ENCODE measurements at regions not wholly inside any gene's neighbourhood (a gene's known extent, or its start where the extent isn't known, plus 50 kb on each side); places are given as distances from the start of the nearest gene placed in this dataset.

GRCh38 chr11:30089921-30090320 lies 73.1 kb upstream of the KCNA4 start:
- TF ChIP-seq, protein P1, sequence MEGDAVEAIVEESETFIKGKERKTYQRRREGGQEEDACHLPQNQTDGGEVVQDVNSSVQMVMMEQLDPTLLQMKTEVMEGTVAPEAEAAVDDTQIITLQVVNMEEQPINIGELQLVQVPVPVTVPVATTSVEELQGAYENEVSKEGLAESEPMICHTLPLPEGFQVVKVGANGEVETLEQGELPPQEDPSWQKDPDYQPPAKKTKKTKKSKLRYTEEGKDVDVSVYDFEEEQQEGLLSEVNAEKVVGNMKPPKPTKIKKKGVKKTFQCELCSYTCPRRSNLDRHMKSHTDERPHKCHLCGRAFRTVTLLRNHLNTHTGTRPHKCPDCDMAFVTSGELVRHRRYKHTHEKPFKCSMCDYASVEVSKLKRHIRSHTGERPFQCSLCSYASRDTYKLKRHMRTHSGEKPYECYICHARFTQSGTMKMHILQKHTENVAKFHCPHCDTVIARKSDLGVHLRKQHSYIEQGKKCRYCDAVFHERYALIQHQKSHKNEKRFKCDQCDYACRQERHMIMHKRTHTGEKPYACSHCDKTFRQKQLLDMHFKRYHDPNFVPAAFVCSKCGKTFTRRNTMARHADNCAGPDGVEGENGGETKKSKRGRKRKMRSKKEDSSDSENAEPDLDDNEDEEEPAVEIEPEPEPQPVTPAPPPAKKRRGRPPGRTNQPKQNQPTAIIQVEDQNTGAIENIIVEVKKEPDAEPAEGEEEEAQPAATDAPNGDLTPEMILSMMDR (IDR thresholded peaks at IDR 0.05; ENCODE audit: borderline replicate concordance, insufficient read depth, low read depth, low read length), result no peak
- no peak overlapping the region for H3K4me3 ChIP-seq (ENCODE audit: low read depth, low read length)

DNA sequence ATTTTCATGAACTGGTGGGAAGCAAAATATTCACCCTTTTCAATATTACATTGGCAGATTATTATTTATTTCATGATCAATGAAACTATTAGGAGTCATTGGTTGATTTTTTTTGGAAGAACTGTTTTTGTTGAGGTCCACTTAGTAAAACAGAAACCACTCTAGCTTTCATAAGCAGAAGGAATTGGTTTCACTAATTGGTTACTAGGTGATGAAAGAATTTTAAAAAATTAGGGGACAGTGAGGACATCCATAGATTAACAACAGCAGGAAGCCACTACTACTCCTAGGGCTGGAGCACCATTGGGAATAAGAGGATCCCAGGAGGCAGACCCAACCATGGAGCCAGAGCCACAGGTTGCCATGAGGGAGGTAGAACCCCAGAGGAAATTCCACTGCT lies 74.4 kb upstream of the KCNA4 start:
- TF ChIP-seq, protein P1 (IDR thresholded peaks at IDR 0.05; ENCODE audit: borderline replicate concordance, insufficient read depth, low read depth, low read length), result no peak
- H3K4me3 ChIP-seq (ENCODE audit: low read depth, low read length), result no peak overlapping the region

DNA sequence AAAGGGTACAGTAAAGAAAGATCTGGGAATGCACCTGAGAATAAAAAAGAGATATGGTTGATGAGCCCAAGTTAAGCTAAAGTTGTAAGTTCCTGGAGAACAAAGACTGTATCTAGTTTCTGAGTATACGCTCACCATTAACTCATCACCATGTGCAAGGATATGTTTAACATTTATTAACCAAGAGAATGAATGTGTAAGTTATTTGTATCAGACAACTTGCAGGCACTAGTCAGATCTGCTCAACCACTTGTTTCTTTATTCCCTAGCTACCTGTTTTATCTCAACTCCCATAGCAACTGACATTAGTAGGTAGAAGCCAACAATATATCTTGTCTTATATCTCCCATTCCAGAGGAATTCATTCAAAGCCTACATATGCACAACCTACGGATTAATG lies 74.9 kb upstream of the KCNA4 start:
- no peak overlapping the region for H3K4me3 ChIP-seq (ENCODE audit: low read depth, low read length)
- TF ChIP-seq, protein P1 (IDR thresholded peaks at IDR 0.05; ENCODE audit: borderline replicate concordance, insufficient read depth, low read depth, low read length), result no peak

DNA sequence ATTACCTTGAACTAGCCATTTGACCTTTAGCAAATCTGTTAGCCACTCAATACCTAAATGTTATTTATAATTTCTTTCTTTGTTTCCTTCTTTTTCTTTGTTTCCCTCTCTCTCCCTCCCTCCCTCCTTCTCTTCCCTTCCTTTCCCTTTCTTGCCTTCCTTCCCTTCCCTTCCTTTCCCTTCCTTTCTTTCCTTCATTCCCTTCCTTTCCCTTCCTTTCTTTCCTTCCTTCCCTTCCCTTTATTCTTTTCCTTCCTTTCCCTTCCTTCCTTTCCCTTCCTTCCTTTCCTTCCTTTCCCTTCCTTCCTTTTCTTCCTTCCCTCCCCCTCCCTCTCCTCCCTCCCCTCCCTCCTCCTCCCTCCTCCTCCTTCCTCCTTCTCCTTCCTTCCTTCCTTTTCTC lies 75.7 kb upstream of the KCNA4 start:
- TF ChIP-seq, protein P1 (IDR thresholded peaks at IDR 0.05; ENCODE audit: borderline replicate concordance, insufficient read depth, low read depth, low read length), result no peak
- H3K4me3 ChIP-seq (ENCODE audit: low read depth, low read length), result no peak overlapping the region

DNA sequence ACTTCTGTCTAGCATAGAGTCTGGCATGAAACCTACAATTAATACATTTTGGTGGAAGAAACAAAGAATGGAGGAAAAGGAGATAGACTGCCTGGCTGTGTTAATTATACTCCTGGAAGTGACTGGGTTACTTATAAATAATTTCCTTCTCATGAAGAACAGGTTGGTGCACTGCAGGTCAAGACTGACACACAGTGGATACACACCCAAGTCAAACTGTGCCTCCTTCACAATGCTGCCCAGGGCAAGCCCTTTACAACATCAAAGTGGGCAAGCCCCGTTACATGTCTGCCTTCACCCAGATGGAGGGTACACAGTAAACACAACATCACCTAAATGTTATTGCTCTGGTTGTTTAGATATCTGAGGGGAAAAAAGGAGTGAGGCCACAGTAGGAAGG lies 83.7 kb upstream of the KCNA4 start:
- TF ChIP-seq, protein P1 (IDR thresholded peaks at IDR 0.05; ENCODE audit: borderline replicate concordance, insufficient read depth, low read depth, low read length), result no peak
- no peak overlapping the region for H3K4me3 ChIP-seq (ENCODE audit: low read depth, low read length)

DNA sequence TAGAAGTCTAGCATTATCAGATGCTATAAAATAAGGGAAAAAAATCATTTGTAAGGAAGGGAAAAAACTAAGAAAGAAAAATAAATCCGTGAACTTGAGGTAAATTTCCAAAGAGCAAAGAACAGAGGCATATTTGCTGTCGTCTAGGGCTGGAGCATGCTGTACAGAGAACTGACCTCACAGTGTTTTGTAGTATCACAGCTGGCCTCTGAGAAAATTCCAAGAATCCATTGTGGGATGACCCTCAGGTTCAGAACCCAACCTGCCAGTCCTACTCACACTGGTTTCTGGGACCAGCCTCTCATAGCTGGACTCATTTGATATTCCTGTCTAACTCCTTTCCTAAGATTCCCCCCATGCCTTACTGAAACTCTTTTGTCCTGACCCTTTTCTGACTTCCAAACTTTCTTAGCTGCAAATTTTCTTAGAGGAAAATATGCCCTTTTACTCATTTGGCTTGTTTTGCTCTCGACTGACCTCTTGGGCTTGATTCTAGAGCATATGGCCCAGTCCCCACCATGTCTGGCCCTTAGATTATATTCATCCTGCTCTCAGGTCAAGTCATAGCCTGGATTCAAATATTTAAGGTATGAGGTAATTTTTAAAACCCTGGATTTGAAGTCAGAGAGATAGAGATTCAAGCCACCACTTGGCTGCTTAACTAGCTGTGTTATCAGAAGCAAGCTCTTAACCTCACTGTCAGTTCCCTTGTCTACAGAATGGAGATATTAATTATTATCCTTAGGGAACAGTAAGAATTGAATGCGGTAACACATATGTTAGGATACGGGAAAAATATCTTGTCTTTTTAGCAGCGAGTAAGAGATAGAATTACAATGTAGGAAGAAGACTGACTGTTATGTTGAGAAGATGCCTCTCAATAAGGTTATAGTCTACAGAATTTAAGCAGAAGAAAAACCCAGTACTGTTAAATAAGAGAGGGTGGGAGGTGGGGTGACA lies 89.7 kb upstream of the KCNA4 start:
- TF ChIP-seq, protein P1 (IDR thresholded peaks at IDR 0.05; ENCODE audit: borderline replicate concordance, insufficient read depth, low read depth, low read length), result no peak
- no peak overlapping the region for H3K4me3 ChIP-seq (ENCODE audit: low read depth, low read length)

- TF ChIP-seq, protein P1 (IDR thresholded peaks at IDR 0.05; ENCODE audit: borderline replicate concordance, insufficient read depth, low read depth, low read length), result no peak
- H3K4me3 ChIP-seq (ENCODE audit: low read depth, low read length), result no peak overlapping the region
Measured at GRCh38 chr11:30107899-30108298, 91.1 kb upstream of the KCNA4 start.
